Thoracic aorta (tissue), 2 donors: ENCODE measurements at regions not wholly inside any gene's neighbourhood (a gene's known extent, or its start where the extent isn't known, plus 50 kb on each side); places are given as distances from the start of the nearest gene placed in this dataset.
"Not testable (repeated sequence)": the region's sequence is repeated elsewhere in the genome, so short reads cannot be mapped to it uniquely, and the experiment has no call there.

Experiments
- ATAC-seq: fragments of 150-250 bp; one replicate; pipeline ENCODE4 v1.8.0; 2017; ENCODE audit warnings: low read depth; ENCODE audit not compliant: insufficient number of reproducible peaks, low FRiP score
- DNase-seq: peaks from one replicate; pipeline ENCODE4 v3.0.0-alpha.2; 2020; ENCODE audit warnings: low spot score
- H3K27ac ChIP-seq, 2 donors: fragments of 200-600 bp; sonication (generic); 1 replicate in 1 of 2; 2 replicates in 1 of 2; pipeline ENCODE4 v1.5.1; 2016; ENCODE audit warnings: mild to moderate bottlenecking in 2 of 2, moderate library complexity in 2 of 2
- H3K27me3 ChIP-seq: fragments of 200-600 bp; sonication (generic); replicated peaks from 2 replicates; pipeline ENCODE4 v1.6.0; 2016; ENCODE audit warnings: mild to moderate bottlenecking; ENCODE audit not compliant: insufficient read depth
- H3K36me3 ChIP-seq: fragments of 200-600 bp; sonication (generic); one replicate; pipeline ENCODE4 v1.5.1; 2016
- H3K4me1 ChIP-seq, 2 donors: fragments of 200-600 bp; sonication (generic); 1 replicate in 1 of 2; 2 replicates in 1 of 2; pipeline versions ENCODE4 v1.5.1 to v1.6.0; 2016; ENCODE audit warnings: low read depth in 2 of 2, mild to moderate bottlenecking in 1 of 2; ENCODE audit not compliant: control insufficient read depth in 1 of 2
- H3K4me3 ChIP-seq: fragments of 200-600 bp; sonication (generic); 2 replicates; pipeline ENCODE4 v1.5.1; 2016; ENCODE audit warnings: mild to moderate bottlenecking
- H3K9me3 ChIP-seq: fragments of 200-600 bp; sonication (generic); 2 replicates; pipeline ENCODE4 v1.5.1; 2016
- TF ChIP-seq, protein P1 (sequence below): fragments of 200-600 bp; sonication (generic); IDR thresholded peaks from one replicate; pipeline ENCODE4 v1.5.1; 2019; ENCODE audit warnings: antibody characterized with exemption

DNA sequence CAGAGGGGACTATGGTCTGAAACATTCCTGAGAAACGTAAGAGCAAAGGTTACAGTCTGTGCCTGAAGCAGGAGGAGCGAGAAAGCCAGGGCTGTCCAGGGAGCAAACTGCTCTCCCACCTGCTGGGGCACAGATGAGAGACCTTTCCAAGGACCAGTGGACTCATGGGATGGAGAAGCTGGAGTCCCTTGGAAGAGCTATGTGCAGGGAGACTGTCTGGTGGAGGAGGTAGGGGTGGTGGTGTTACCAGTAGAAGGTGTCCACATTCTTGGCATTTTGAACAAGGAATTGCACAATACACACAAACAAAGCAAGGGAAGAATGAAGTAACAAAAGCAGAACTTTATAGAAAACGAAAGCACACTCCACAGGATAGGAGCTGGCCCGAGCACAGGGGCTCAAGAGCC, 97.9 kb upstream of the CYRIA start:
- no peak overlapping the region for H3K27ac ChIP-seq
- H3K9me3 ChIP-seq = no peaks in the 10 kb centered on the region
- H3K27me3 ChIP-seq = no peaks in the 10 kb centered on the region
- ATAC-seq (no peak), DNase-seq (no peak)
- no peaks in the 10 kb centered on the region for H3K4me1 ChIP-seq
- TF ChIP-seq, protein P1, sequence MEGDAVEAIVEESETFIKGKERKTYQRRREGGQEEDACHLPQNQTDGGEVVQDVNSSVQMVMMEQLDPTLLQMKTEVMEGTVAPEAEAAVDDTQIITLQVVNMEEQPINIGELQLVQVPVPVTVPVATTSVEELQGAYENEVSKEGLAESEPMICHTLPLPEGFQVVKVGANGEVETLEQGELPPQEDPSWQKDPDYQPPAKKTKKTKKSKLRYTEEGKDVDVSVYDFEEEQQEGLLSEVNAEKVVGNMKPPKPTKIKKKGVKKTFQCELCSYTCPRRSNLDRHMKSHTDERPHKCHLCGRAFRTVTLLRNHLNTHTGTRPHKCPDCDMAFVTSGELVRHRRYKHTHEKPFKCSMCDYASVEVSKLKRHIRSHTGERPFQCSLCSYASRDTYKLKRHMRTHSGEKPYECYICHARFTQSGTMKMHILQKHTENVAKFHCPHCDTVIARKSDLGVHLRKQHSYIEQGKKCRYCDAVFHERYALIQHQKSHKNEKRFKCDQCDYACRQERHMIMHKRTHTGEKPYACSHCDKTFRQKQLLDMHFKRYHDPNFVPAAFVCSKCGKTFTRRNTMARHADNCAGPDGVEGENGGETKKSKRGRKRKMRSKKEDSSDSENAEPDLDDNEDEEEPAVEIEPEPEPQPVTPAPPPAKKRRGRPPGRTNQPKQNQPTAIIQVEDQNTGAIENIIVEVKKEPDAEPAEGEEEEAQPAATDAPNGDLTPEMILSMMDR = no peak
- no peaks in the 10 kb centered on the region for H3K36me3 ChIP-seq
- peak overlapping the region; percentile 41 for H3K4me3 ChIP-seq

- Histone ChIP-seq H3K36me3 (no peaks in the 10 kb centered on the region), H3K4me1 (no peaks in the 10 kb centered on the region), H3K27me3 (no peaks in the 10 kb centered on the region), H3K4me3 (no peak overlapping the region), H3K9me3 (no peaks in the 10 kb centered on the region), H3K27ac (no peak overlapping the region)
- TF ChIP-seq, protein P1 = no peak
- ATAC-seq = no peak
- DNase-seq = no peak
Observed at GRCh38 chr2:16763056-16763455, 97.4 kb upstream of the CYRIA start.

GRCh38 chr2:16760426-16760825, 94.8 kb upstream of the CYRIA start:
- DNase-seq (no peak), ATAC-seq (no peak)
- Histone ChIP-seq H3K9me3 (no peaks in the 10 kb centered on the region), H3K27me3 (no peaks in the 10 kb centered on the region), H3K4me1 (no peaks in the 10 kb centered on the region), H3K4me3 (no peak overlapping the region), H3K27ac (no peak overlapping the region), H3K36me3 (no peaks in the 10 kb centered on the region)
- TF ChIP-seq, protein P1 = no peak

GRCh38 chr2:16756831-16757644, 91.4 kb upstream of the CYRIA start:
- ATAC-seq (no peak), DNase-seq (peak; percentile 21)
- Histone ChIP-seq H3K27ac (no peak overlapping the region), H3K4me1 (no peaks in the 10 kb centered on the region), H3K36me3 (no peaks in the 10 kb centered on the region), H3K9me3 (no peaks in the 10 kb centered on the region), H3K4me3 (no peak overlapping the region), H3K27me3 (no peaks in the 10 kb centered on the region)
- TF ChIP-seq, protein P1 = peak; percentile 94

- DNase-seq = no peak
- TF ChIP-seq, protein P1 = no peak
- H3K27ac ChIP-seq = no peak overlapping the region
Observed at GRCh38 chr2:16755442-16755841, 89.8 kb upstream of the CYRIA start.

DNA sequence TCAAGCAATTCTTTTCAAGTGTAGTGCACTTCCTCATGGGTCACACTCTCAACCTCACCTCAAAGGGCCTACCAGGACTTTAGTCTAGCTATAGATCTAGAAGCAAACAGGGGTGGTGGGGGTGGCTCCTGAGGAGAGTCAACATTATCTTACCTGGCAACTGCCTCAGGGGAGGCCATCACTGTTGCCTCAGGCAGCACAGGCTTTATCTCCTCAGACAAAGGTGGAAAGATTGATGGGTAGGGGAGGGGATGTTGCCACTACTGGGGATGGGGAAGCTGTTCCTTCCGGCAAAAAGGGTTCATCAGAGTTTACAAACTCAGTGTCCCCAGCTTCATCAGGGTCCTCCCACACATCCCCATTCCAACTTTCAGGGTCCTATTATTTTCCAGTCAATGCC, 87.4 kb upstream of the CYRIA start:
- not testable (repeated sequence) for ATAC-seq, H3K36me3 ChIP-seq, H3K4me3 ChIP-seq, H3K4me1 ChIP-seq, DNase-seq, H3K27me3 ChIP-seq, H3K27ac ChIP-seq, H3K9me3 ChIP-seq

More at GRCh38 chr2:16755442-16755841, 89.8 kb upstream of the CYRIA start:
- H3K27me3 ChIP-seq = no peaks in the 10 kb centered on the region
- no peaks in the 10 kb centered on the region for H3K4me1 ChIP-seq
- H3K36me3 ChIP-seq = no peaks in the 10 kb centered on the region
- no peak for ATAC-seq
- no peak overlapping the region for H3K4me3 ChIP-seq
- no peaks in the 10 kb centered on the region for H3K9me3 ChIP-seq

DNA sequence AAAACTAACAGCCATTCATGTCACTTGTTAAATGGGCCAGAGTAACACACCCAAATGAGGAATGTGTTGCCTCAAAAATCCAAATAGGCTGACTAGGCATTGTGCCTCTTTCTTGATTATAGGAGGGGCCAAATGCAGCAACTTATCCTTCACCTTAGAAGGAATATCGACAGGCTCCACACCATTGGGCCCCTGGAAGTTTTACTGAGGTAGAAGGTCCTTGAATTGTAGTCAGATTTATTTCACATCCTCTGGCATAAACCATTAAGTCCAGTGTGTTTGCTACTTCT, 85.2 kb upstream of the CYRIA start:
- not testable (repeated sequence) for H3K4me1 ChIP-seq, H3K27ac ChIP-seq, H3K4me3 ChIP-seq, H3K27me3 ChIP-seq, DNase-seq, ATAC-seq, H3K36me3 ChIP-seq, H3K9me3 ChIP-seq
